K562 (cell line): ENCODE measurements at regions not wholly inside any gene's neighbourhood (a gene's known extent, or its start where the extent isn't known, plus 50 kb on each side); places are given as distances from the start of the nearest gene placed in this dataset.

Experiments
- ETV1 ChIP-seq: fragments of 450-650 bp; conservative IDR thresholded peaks from 2 replicates; pipeline ENCODE4 v1.6.1; 2016; ENCODE audit warnings: missing genetic modification characterization, control low read depth, low read depth, missing compliant biosample characterization
- TOE1 ChIP-seq, 2 experiments: fragments of 450-650 bp in 1 of 2; sonication (generic) in 1 of 2; formaldehyde crosslinking in 1 of 2; IDR thresholded peaks; 2 replicates each; pipeline versions ENCODE4 v1.7.1 to v1.8.0; 2016 to 2022; ENCODE audit warnings: borderline replicate concordance in 2 of 2, mild to moderate bottlenecking in 2 of 2, antibody characterized with exemption in 1 of 2, inconsistent platforms in 1 of 2, low read depth in 1 of 2, missing genetic modification reagents in 1 of 2, moderate library complexity in 1 of 2
- ZBTB40 ChIP-seq, 2 experiments: fragments of 450-650 bp in 1 of 2; sonication (generic) in 1 of 2; formaldehyde crosslinking in 1 of 2; IDR thresholded peaks; 2 replicates each; pipeline versions ENCODE4 v1.7.1 to v1.9.0; 2016 to 2022; ENCODE audit warnings: inconsistent platforms in 1 of 2, mild to moderate bottlenecking in 1 of 2, missing genetic modification reagents in 1 of 2

- no peak for TF ChIP-seq ZBTB40 (IDR thresholded peaks at IDR 0.05)
- TF ChIP-seq ZBTB40 (CRISPR knock-in tag; IDR thresholded peaks at IDR 0.05), result no peak
- TF ChIP-seq ETV1 (tag), result no peak
- TF ChIP-seq TOE1 (IDR thresholded peaks at IDR 0.05; ENCODE audit: borderline replicate concordance), result no peak
- no peak for TF ChIP-seq TOE1 (CRISPR knock-in tag; IDR thresholded peaks at IDR 0.05; ENCODE audit: borderline replicate concordance, low read depth)
Observed at GRCh38 chr4:81965454-81965853, 408.3 kb downstream of the HNRNPD start (continued).
